Hematopoietic multipotent progenitor cell treated with erythropoietin and hydrocortisone succinate and interleukin-3 and kit ligand, for 6 days (in vitro differentiated cells): ENCODE measurements at regions not wholly inside any gene's neighbourhood (a gene's known extent, or its start where the extent isn't known, plus 50 kb on each side); places are given as distances from the start of the nearest gene placed in this dataset.
"Not testable (repeated sequence)": the region's sequence is repeated elsewhere in the genome, so short reads cannot be mapped to it uniquely, and the experiment has no call there.

ENCODE experiments used
- DNase-seq: peaks from one replicate; pipeline ENCODE4 v3.0.0-alpha.2; 2015

- not testable (repeated sequence) for DNase-seq
These were observed 83.9 kb upstream of the MAP3K1 start for GRCh38 chr5:56731473-56731872.

- DNase-seq = no peak
These were observed 85.9 kb upstream of the MAP3K1 start for GRCh38 chr5:56729488-56729887.

GRCh38 chr5:56725711-56726411 is 89.5 kb upstream of the MAP3K1 start:
- no peak for DNase-seq

- DNase-seq = not testable (repeated sequence)
These were observed 90.5 kb upstream of the MAP3K1 start for GRCh38 chr5:56724857-56725256.

- DNase-seq = no peak
These were observed 93.0 kb upstream of the MAP3K1 start for GRCh38 chr5:56722317-56722716.

GRCh38 chr5:56717253-56717987 is 97.9 kb upstream of the MAP3K1 start:
- DNase-seq = no peak

- no peak for DNase-seq
These were observed 99.4 kb upstream of the MAP3K1 start for GRCh38 chr5:56715986-56716385.

- DNase-seq = peak; percentile 66
These were observed 102.3 kb upstream of the MAP3K1 start for GRCh38 chr5:56712895-56713591.

- no peak for DNase-seq
These were observed 104.3 kb upstream of the MAP3K1 start for GRCh38 chr5:56710826-56711590.

- no peak for DNase-seq
These were observed 108.8 kb upstream of the MAP3K1 start for GRCh38 chr5:56706504-56706903.

- no peak for DNase-seq
These were observed 110.1 kb upstream of the MAP3K1 start for GRCh38 chr5:56705217-56705616.

GRCh38 chr5:56703952-56704351 is 111.4 kb upstream of the MAP3K1 start:
- no peak for DNase-seq

- DNase-seq = no peak
These were observed 114.6 kb upstream of the MAP3K1 start for GRCh38 chr5:56700711-56701110.

GRCh38 chr5:56699538-56699937 is 115.8 kb upstream of the MAP3K1 start:
- no peak for DNase-seq

- DNase-seq = no peak
These were observed 116.6 kb upstream of the MAP3K1 start for GRCh38 chr5:56698463-56699381.

GRCh38 chr5:56696900-56697299 is 118.4 kb upstream of the MAP3K1 start:
- DNase-seq = no peak

- no peak for DNase-seq
These were observed 122.1 kb upstream of the MAP3K1 start for GRCh38 chr5:56693220-56693579.

GRCh38 chr5:56692359-56693219 is 122.8 kb upstream of the MAP3K1 start:
- DNase-seq = peak; percentile 38

- peak; percentile 90 for DNase-seq
These were observed 126.9 kb upstream of the MAP3K1 start for GRCh38 chr5:56688402-56688801.

GRCh38 chr5:56686337-56687195 is 128.8 kb upstream of the MAP3K1 start:
- no peak for DNase-seq
